Right lobe of liver (tissue), 6 donors: ENCODE measurements at regions not wholly inside any gene's neighbourhood (a gene's known extent, or its start where the extent isn't known, plus 50 kb on each side); places are given as distances from the start of the nearest gene placed in this dataset.

ENCODE experiments used
- ATAC-seq, 4 donors: fragments of 200-7000 bp; cut with Tn5 transposase; one replicate each; pipeline ENCODE4 v1.9.1; 2020; ENCODE audit warnings: mild to moderate bottlenecking in 4 of 4, moderate library complexity in 4 of 4
- DNase-seq, 3 donors: peaks; one replicate each; pipeline ENCODE4 v3.0.0-alpha.2; 2020
- H3K27ac ChIP-seq, 3 donors: fragments of 200-600 bp; one replicate each; pipeline ENCODE4 v1.8.0; 2022
- H3K27me3 ChIP-seq, 2 donors: fragments of 200-600 bp; one replicate each; pipeline ENCODE4 v1.8.0; 2022
- H3K36me3 ChIP-seq, 4 donors: fragments of 200-600 bp; sonication (generic) in 1 of 4; one replicate each; pipeline versions ENCODE4 v1.5.1 to v1.8.0; 2017 to 2022; ENCODE audit warnings: control low read depth in 1 of 4
- H3K4me1 ChIP-seq, 4 donors: fragments of 200-600 bp; sonication (generic) in 1 of 4; one replicate each; pipeline versions ENCODE4 v1.5.1 to v1.8.0; 2017 to 2022; ENCODE audit warnings: control low read depth in 1 of 4
- H3K4me3 ChIP-seq, 3 donors: fragments of 200-600 bp; one replicate each; pipeline ENCODE4 v1.8.0; 2022
- H3K9me3 ChIP-seq, 4 donors: fragments of 200-600 bp; sonication (generic) in 1 of 4; one replicate each; pipeline versions ENCODE4 v1.5.1 to v1.8.0; 2017 to 2022; ENCODE audit warnings: control low read depth in 1 of 4
- POLR2A ChIP-seq: fragments of 450-650 bp; IDR thresholded peaks from one replicate; pipeline ENCODE4 v1.6.1; 2017; ENCODE audit warnings: antibody characterized with exemption, mild to moderate bottlenecking
- WGBS: methylation state at CpG from one replicate; pipeline ENCODE4 v1.1.6; 2018; ENCODE audit warnings: low coverage, low lambda C conversion rate; ENCODE audit not compliant: insufficient coverage; ENCODE audit errors: missing lambda C conversion rate; 5-methylcytosine and 5-hydroxymethylcytosine counted together
- intact Hi-C, 2 donors: fragments of 100-400 bp; cut with DNase I; formaldehyde crosslinking; loops; one replicate each; pipeline versions ENCODE4 v1.11.2 to v1.14.1; 2022
- TF ChIP-seq, protein P1 (sequence below), 4 donors: fragments of 200-600 bp in 3 of 4; fragments of 450-650 bp in 1 of 4; IDR thresholded peaks; one replicate each; pipeline versions ENCODE4 v1.5.1 to v1.8.0; 2016 to 2022; ENCODE audit warnings: antibody characterized with exemption in 4 of 4, mild to moderate bottlenecking in 2 of 4
- donor health status: DM: no; HTN: yes; CAD: no.
- donor health status: DM: no; HTN: no; CAD: no.
- donor health status: DM: no; HTN: no; CAD: no.
- donor health status: DM: no; HTN: yes; CAD: no.
- donor health status: DM: no; HTN: yes; CAD: no.

GRCh38 chr15:69647142-69647513 is 194.5 kb downstream of the RPLP1 start:
- 75% methylated on average over 1 of the region's 1 CpG for WGBS
- TF ChIP-seq, protein P1, sequence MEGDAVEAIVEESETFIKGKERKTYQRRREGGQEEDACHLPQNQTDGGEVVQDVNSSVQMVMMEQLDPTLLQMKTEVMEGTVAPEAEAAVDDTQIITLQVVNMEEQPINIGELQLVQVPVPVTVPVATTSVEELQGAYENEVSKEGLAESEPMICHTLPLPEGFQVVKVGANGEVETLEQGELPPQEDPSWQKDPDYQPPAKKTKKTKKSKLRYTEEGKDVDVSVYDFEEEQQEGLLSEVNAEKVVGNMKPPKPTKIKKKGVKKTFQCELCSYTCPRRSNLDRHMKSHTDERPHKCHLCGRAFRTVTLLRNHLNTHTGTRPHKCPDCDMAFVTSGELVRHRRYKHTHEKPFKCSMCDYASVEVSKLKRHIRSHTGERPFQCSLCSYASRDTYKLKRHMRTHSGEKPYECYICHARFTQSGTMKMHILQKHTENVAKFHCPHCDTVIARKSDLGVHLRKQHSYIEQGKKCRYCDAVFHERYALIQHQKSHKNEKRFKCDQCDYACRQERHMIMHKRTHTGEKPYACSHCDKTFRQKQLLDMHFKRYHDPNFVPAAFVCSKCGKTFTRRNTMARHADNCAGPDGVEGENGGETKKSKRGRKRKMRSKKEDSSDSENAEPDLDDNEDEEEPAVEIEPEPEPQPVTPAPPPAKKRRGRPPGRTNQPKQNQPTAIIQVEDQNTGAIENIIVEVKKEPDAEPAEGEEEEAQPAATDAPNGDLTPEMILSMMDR (IDR thresholded peaks at IDR 0.05): no peak
- no peak for TF ChIP-seq POLR2A
- H3K27me3 ChIP-seq: no peaks in the 10 kb centered on the region
- no peaks in the 10 kb centered on the region for H3K9me3 ChIP-seq
- H3K4me1 ChIP-seq: no peaks in the 10 kb centered on the region
- no peaks in the 10 kb centered on the region for H3K36me3 ChIP-seq
- no peak overlapping the region for H3K27ac ChIP-seq
- H3K4me3 ChIP-seq: no peak overlapping the region
- intact Hi-C loops: no loop called here
- ATAC-seq (no peak), DNase-seq (peak in 1 of 3 donors; percentile 26)

DNA sequence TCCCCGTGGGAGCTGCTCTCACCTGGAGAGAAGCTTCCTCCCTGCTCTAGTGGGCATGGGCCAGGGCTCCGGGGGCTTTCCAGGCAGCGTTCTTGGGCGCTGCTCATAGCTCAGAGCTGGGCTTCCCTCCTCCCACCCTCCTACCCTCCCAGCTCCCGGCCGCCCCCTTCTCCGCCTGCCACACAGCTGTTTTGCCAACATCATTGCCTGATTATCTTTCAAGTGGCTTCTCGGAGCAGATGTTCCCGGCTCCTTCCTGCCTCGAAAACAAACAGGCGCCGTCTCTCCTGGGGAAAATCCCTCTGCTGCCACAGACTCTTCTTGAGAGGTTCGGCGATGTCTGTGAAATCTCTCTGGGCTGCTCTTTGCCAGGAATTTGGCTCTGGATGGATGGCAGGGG is 195.6 kb downstream of the RPLP1 start:
- Histone ChIP-seq H3K4me1 (no peaks in the 10 kb centered on the region), H3K27ac (no peak overlapping the region), H3K36me3 (no peaks in the 10 kb centered on the region), H3K4me3 (no peak overlapping the region), H3K9me3 (no peaks in the 10 kb centered on the region), H3K27me3 (no peaks in the 10 kb centered on the region)
- intact Hi-C loops: no loop called here
- 92% methylated on average over 2 of the region's 14 CpGs for WGBS
- TF ChIP-seq, protein P1 (IDR thresholded peaks at IDR 0.05): no peak
- no peak for TF ChIP-seq POLR2A
- DNase-seq: peak in 1 of 3 donors; percentile 21
- ATAC-seq: no peak

GRCh38 chr15:69648775-69649735 is 196.4 kb downstream of the RPLP1 start:
- Histone ChIP-seq H3K36me3 (no peaks in the 10 kb centered on the region), H3K4me1 (no peaks in the 10 kb centered on the region), H3K27ac (no peak overlapping the region), H3K27me3 (no peaks in the 10 kb centered on the region), H3K9me3 (no peaks in the 10 kb centered on the region), H3K4me3 (no peak overlapping the region)
- 74% methylated on average over 13 of the region's 13 CpGs for WGBS
- DNase-seq (peak in 1 of 3 donors; percentile 36), ATAC-seq (no peak)
- intact Hi-C loops: no loop called here
- TF ChIP-seq, protein P1 (IDR thresholded peaks at IDR 0.05): no peak
- no peak for TF ChIP-seq POLR2A

DNA sequence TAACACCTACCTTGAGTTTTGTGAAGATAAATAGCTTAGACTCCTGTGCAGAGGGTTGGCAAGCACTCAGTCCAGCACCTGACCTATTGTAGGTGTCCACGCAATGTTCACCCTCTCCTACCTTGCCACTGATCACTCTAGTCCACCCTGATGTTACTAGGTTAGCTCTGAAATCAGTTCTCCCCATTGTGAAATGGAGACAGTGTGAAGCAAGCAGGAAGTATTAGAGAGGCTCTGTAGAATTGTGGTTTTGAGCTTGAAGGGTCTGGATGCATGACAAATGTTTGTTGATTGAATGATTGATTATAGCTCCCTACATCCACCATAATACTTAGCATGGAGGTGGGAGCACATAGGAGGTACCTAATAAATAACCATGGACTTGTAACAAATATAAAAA is 199.7 kb downstream of the RPLP1 start:
- 78% methylated on average over 1 of the region's 1 CpG for whole genome bisulfite sequencing
- H3K4me3 ChIP-seq: no peak overlapping the region
- intact Hi-C loops: no loop called here
- H3K9me3 ChIP-seq: no peaks in the 10 kb centered on the region
- no peaks in the 10 kb centered on the region for H3K4me1 ChIP-seq
- H3K27me3 ChIP-seq: no peaks in the 10 kb centered on the region
- no peak for DNase-seq
- no peak for ATAC-seq
- H3K36me3 ChIP-seq: no peaks in the 10 kb centered on the region
- TF ChIP-seq, protein P1 (IDR thresholded peaks at IDR 0.05): no peak
- no peak for TF ChIP-seq POLR2A
- no peak overlapping the region for H3K27ac ChIP-seq
